Loucy (cell line): ENCODE measurements at regions not wholly inside any gene's neighbourhood (a gene's known extent, or its start where the extent isn't known, plus 50 kb on each side); places are given as distances from the start of the nearest gene placed in this dataset.

Experiments used
- H2AFZ ChIP-seq: fragments of 200-600 bp; sonication (generic); 2 replicates; pipeline ENCODE4 v1.6.0; 2016; ENCODE audit warnings: antibody characterized with exemption, mild to moderate bottlenecking, low read length, moderate library complexity
- H3F3A ChIP-seq: fragments of 200-600 bp; 2 replicates; pipeline ENCODE4 v1.6.0; 2016; ENCODE audit warnings: antibody characterized with exemption, low read depth, mild to moderate bottlenecking
- H3K27me3 ChIP-seq: fragments of 200-600 bp; sonication (generic); 2 replicates; pipeline ENCODE4 v1.6.1; 2014; ENCODE audit warnings: low read length, mild to moderate bottlenecking; ENCODE audit not compliant: insufficient read depth, poor library complexity, severe bottlenecking
- H3K36me3 ChIP-seq: fragments of 200-600 bp; sonication (generic); 2 replicates; pipeline ENCODE4 v1.6.1; 2016; ENCODE audit warnings: low read length; ENCODE audit not compliant: insufficient read depth
- H3K4me1 ChIP-seq: fragments of 200-600 bp; sonication (generic); 2 replicates; pipeline ENCODE4 v1.5.1; 2014; ENCODE audit warnings: low read length, mild to moderate bottlenecking; ENCODE audit not compliant: insufficient read depth, poor library complexity, severe bottlenecking
- H3K4me2 ChIP-seq: fragments of 200-600 bp; sonication (generic); 2 replicates; pipeline ENCODE4 v1.6.0; 2014; ENCODE audit warnings: antibody characterized with exemption, low read length, low read depth, mild to moderate bottlenecking; ENCODE audit not compliant: poor library complexity, severe bottlenecking
- H3K4me3 ChIP-seq: fragments of 200-600 bp; sonication (generic); 2 replicates; pipeline ENCODE4 v1.5.1; 2014; ENCODE audit warnings: low read length, mild to moderate bottlenecking, mixed read lengths; ENCODE audit not compliant: poor library complexity, severe bottlenecking
- H3K79me2 ChIP-seq: fragments of 200-600 bp; sonication (generic); 2 replicates; pipeline ENCODE4 v1.6.1; 2014; ENCODE audit warnings: low read length; ENCODE audit not compliant: insufficient read depth
- H3K9ac ChIP-seq: fragments of 200-600 bp; sonication (generic); 2 replicates; pipeline ENCODE4 v1.6.0; 2014; ENCODE audit warnings: mild to moderate bottlenecking, low read depth, low read length, moderate library complexity; ENCODE audit not compliant: poor library complexity, severe bottlenecking
- H3K9me2 ChIP-seq: fragments of 200-600 bp; sonication (generic); replicated peaks from 2 replicates; pipeline ENCODE4 v1.6.1; 2016; ENCODE audit warnings: low read depth, low read length, mixed read lengths
- H3K9me3 ChIP-seq: fragments of 200-600 bp; sonication (generic); 2 replicates; pipeline ENCODE4 v1.6.1; 2014; ENCODE audit warnings: mild to moderate bottlenecking, antibody characterized with exemption, low read length, low read depth; ENCODE audit not compliant: insufficient read depth
- H4K20me1 ChIP-seq: fragments of 200-600 bp; sonication (generic); 2 replicates; pipeline ENCODE4 v1.6.0; 2014; ENCODE audit warnings: antibody characterized with exemption, low read length, mild to moderate bottlenecking; ENCODE audit not compliant: insufficient read depth, poor library complexity, severe bottlenecking
- CTCF ChIP-seq: fragments of 200-600 bp; sonication (generic); conservative IDR thresholded peaks from 2 replicates; pipeline ENCODE4 v1.5.1; 2014; ENCODE audit warnings: mild to moderate bottlenecking, antibody characterized with exemption, low read length
- EZH2phosphoT487 ChIP-seq: fragments of 200-600 bp; IDR thresholded peaks from 2 replicates; pipeline ENCODE4 v1.6.1; 2018; ENCODE audit warnings: antibody characterized with exemption, mild to moderate bottlenecking, moderate library complexity, borderline replicate concordance

DNA sequence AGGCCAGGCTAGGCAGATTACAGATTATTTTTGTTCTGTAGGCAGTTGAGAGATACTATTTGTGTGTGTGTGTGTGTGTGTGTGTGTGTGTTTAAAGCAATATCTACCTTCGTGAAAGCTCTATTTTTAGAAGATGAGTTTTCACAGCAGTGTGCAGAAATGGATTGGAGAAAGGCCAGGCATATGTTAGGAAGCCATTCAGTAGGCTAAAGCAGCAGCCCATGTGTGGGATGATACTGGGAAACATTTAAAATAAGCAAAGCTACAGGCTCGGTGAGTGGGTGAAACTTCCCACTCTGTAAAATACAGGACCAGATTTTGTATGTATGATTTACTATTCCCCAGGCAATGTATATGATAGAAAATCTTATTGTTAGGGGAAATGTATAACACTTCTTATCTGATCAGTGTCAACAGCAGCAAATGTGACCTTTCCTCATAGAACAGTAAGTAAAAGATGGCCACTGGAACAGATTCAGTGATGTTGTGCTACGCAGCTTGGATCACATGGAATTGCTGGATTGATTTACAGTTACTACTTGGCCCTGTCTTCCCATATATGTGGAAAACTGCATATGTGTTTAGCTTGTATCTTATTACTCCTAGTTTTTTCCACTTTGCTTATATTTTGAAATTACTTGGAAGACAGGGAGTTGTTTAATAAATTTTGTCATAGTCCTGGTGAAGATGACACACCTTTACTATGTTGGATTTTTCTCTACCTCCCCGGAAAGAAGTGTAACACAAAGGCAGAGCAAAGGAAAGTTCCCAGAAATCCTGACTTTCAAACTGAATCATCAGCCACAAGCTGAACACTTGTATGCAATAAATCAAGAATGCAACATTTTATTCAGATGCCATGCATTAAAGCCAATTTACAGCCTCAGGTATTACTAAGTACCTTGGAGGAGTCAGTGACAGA lies 1077.7 kb upstream of the SEMA6A start:
- Histone ChIP-seq H4K20me1 (no peaks in the 10 kb centered on the region), H2AFZ (no peak overlapping the region), H3K4me2 (no peak overlapping the region), H3F3A (no peaks in the 10 kb centered on the region), H3K36me3 (no peaks in the 10 kb centered on the region), H3K9me2 (no peaks in the 10 kb centered on the region), H3K9ac (no peak overlapping the region), H3K27me3 (no peaks in the 10 kb centered on the region), H3K9me3 (no peaks in the 10 kb centered on the region), H3K4me1 (no peaks in the 10 kb centered on the region), H3K4me3 (no peak overlapping the region), H3K79me2 (no peaks in the 10 kb centered on the region)
- no peak for TF ChIP-seq CTCF
- no peak for TF ChIP-seq EZH2phosphoT487

DNA sequence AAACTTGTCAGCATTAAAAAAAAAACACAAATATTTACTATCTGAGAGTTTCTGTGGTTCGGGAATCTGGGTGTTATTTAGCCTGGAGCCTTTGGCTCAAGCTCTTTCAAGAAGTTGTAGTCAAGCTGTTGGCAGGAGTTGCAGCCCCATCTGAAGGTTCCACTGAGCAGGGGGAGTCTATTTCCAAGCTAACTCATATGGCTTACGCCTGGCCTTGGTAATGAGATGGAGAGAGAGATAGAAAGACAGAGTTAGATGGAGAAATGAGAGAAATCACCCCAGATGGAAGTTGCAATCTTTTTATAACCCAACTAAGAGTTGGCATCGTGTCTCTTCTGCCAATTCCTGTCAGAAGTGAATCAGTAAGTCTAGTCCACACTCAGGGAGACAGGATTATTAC lies 1075.2 kb upstream of the SEMA6A start:
- H3K4me2 ChIP-seq = no peak overlapping the region
- no peaks in the 10 kb centered on the region for H3K4me1 ChIP-seq
- H3K79me2 ChIP-seq = no peaks in the 10 kb centered on the region
- no peak overlapping the region for H3K4me3 ChIP-seq
- H4K20me1 ChIP-seq = no peaks in the 10 kb centered on the region
- H3K9ac ChIP-seq = no peak overlapping the region
- no peaks in the 10 kb centered on the region for H3K9me3 ChIP-seq
- no peak for TF ChIP-seq EZH2phosphoT487
- no peak for TF ChIP-seq CTCF
- H3K27me3 ChIP-seq = no peaks in the 10 kb centered on the region
- no peaks in the 10 kb centered on the region for H3K36me3 ChIP-seq
- no peaks in the 10 kb centered on the region for H3K9me2 ChIP-seq
- no peak overlapping the region for H2AFZ ChIP-seq
- no peaks in the 10 kb centered on the region for H3F3A ChIP-seq

DNA sequence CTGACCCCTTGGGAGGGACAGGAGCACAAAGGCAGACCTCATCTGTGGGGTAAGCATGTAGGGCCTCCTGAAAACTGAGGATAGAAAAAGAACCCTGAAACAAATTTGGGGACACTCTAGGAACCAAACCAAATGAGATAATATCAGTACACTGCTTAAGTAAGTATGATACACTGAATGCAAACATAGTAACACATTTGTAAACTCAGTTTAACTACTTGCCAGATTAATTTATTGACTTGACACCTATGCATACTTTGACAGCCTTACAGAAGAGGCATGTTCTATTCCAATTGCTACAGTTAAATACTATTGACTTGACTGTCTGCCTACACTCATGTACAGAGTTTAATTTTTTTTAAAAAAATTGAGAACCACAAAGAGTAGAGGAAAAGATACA lies 1070.8 kb upstream of the SEMA6A start:
- Histone ChIP-seq H3K9ac (no peak overlapping the region), H3K36me3 (no peaks in the 10 kb centered on the region), H3K4me1 (no peaks in the 10 kb centered on the region), H3F3A (no peaks in the 10 kb centered on the region), H3K27me3 (no peaks in the 10 kb centered on the region), H3K79me2 (no peaks in the 10 kb centered on the region), H2AFZ (no peak overlapping the region), H4K20me1 (no peaks in the 10 kb centered on the region), H3K4me2 (no peak overlapping the region), H3K9me2 (no peaks in the 10 kb centered on the region), H3K4me3 (no peak overlapping the region), H3K9me3 (no peaks in the 10 kb centered on the region)
- TF ChIP-seq CTCF (no peak), EZH2phosphoT487 (no peak)
